Kidney (tissue), 13 donors: ENCODE measurements at regions not wholly inside any gene's neighbourhood (a gene's known extent, or its start where the extent isn't known, plus 50 kb on each side); places are given as distances from the start of the nearest gene placed in this dataset.

Experiments used
- DNase-seq, 5 donors: peaks; one replicate each; pipeline ENCODE4 v3.0.0-alpha.2; 2013 to 2020
- FAIRE-seq: peaks from 2 replicates; lab custom pipeline; 2012; peaks lifted over from hg19 to GRCh38; lab: Jason Lieb, UNC
- H3K27ac ChIP-seq, 2 donors: one replicate each; pipeline ENCODE4 v1.7.0; 2013; ENCODE audit warnings: low read depth in 2 of 2, low read length in 2 of 2, inconsistent platforms in 1 of 2
- H3K27me3 ChIP-seq: one replicate; pipeline ENCODE4 v1.7.1; 2013; ENCODE audit warnings: low read length, inconsistent platforms; ENCODE audit not compliant: control insufficient read depth, insufficient read depth
- H3K36me3 ChIP-seq, 3 donors: one replicate each; pipeline versions ENCODE4 v1.7.0 to v1.7.1; 2013; ENCODE audit warnings: low read length in 3 of 3, control low read depth in 1 of 3, inconsistent platforms in 1 of 3; ENCODE audit not compliant: insufficient read depth in 3 of 3, control insufficient read depth in 2 of 3
- H3K4me1 ChIP-seq, 3 donors: one replicate each; pipeline versions ENCODE4 v1.7.0 to v1.7.1; 2013; ENCODE audit warnings: low read length in 3 of 3, inconsistent platforms in 1 of 3, low read depth in 1 of 3; ENCODE audit not compliant: control insufficient read depth in 2 of 3, insufficient read depth in 2 of 3
- H3K4me3 ChIP-seq, 3 donors: one replicate each; pipeline versions ENCODE4 v1.7.0 to v1.8.1; 2013; ENCODE audit warnings: low read length in 3 of 3, control low read depth in 1 of 3, inconsistent platforms in 1 of 3
- H3K9ac ChIP-seq, 3 donors: one replicate each; pipeline versions ENCODE4 v1.7.0 to v1.7.1; 2013; ENCODE audit warnings: low read length in 3 of 3, control low read depth in 1 of 3, inconsistent platforms in 1 of 3
- H3K9me3 ChIP-seq, 3 donors: one replicate each; pipeline versions ENCODE4 v1.7.0 to v1.7.1; 2013; ENCODE audit warnings: low read length in 3 of 3, control low read depth in 1 of 3, inconsistent platforms in 1 of 3; ENCODE audit not compliant: control insufficient read depth in 2 of 3, insufficient read depth in 1 of 3
- CTCF ChIP-seq: IDR thresholded peaks from 3 replicates; pipeline ENCODE4 v1.5.1; 2012; ENCODE audit warnings: mild to moderate bottlenecking, moderate library complexity, borderline replicate concordance; ENCODE audit not compliant: insufficient read depth; ENCODE audit errors: extremely low read depth
- intact Hi-C: fragments of 100-400 bp; cut with DNase I; formaldehyde crosslinking; loops from one replicate; pipeline ENCODE4 v1.11.1; 2022
- donor health status: control.
- donor health status: control.
- donor health status: control.
- donor health status: control.
- donor health status: control.
- donor health status: DM: yes; HTN: yes; CAD: no.
- donor health status: Normal renal cell carcinoma (clear cell type).

- Histone ChIP-seq H3K27me3 (no peaks in the 10 kb centered on the region), H3K27ac (no peak overlapping the region), H3K4me3 (no peak overlapping the region), H3K36me3 (no peaks in the 10 kb centered on the region), H3K9ac (no peak overlapping the region), H3K9me3 (peaks cover 0 to 12% (median 3%) of the 10 kb centered on the region in 3 donors), H3K4me1 (no peaks in the 10 kb centered on the region)
- DNase-seq = no peak
- no peak for TF ChIP-seq CTCF
- FAIRE-seq = no peak
- intact Hi-C loops = no loop called here
These were observed 217.9 kb upstream of the SLCO3A1 start for GRCh38 chr15:91635641-91636040.

GRCh38 chr15:91649016-91649415 is 204.5 kb upstream of the SLCO3A1 start:
- no peak for TF ChIP-seq CTCF
- Histone ChIP-seq H3K27me3 (no peaks in the 10 kb centered on the region), H3K36me3 (no peaks in the 10 kb centered on the region), H3K4me1 (no peaks in the 10 kb centered on the region), H3K27ac (no peak overlapping the region), H3K4me3 (no peak overlapping the region), H3K9me3 (no peaks in the 10 kb centered on the region), H3K9ac (no peak overlapping the region)
- intact Hi-C loops = no loop called here
- no peak for DNase-seq
- no peak for FAIRE-seq

GRCh38 chr15:91649831-91650321 is 203.6 kb upstream of the SLCO3A1 start:
- H3K36me3 ChIP-seq = no peaks in the 10 kb centered on the region
- no peak for FAIRE-seq
- no peak overlapping the region for H3K27ac ChIP-seq
- no peak for TF ChIP-seq CTCF
- intact Hi-C loops = no loop called here
- H3K9me3 ChIP-seq = no peaks in the 10 kb centered on the region
- no peaks in the 10 kb centered on the region for H3K4me1 ChIP-seq
- DNase-seq = no peak
- H3K27me3 ChIP-seq = no peaks in the 10 kb centered on the region
- H3K4me3 ChIP-seq = no peak overlapping the region
- H3K9ac ChIP-seq = no peak overlapping the region

GRCh38 chr15:91651251-91651650 is 202.3 kb upstream of the SLCO3A1 start:
- H3K4me1 ChIP-seq = no peaks in the 10 kb centered on the region
- TF ChIP-seq CTCF = no peak
- H3K9ac ChIP-seq = no peak overlapping the region
- H3K4me3 ChIP-seq = no peak overlapping the region
- FAIRE-seq = peak; percentile 99
- H3K27me3 ChIP-seq = no peaks in the 10 kb centered on the region
- no peak overlapping the region for H3K27ac ChIP-seq
- intact Hi-C loops = no loop called here
- DNase-seq = no peak
- no peaks in the 10 kb centered on the region for H3K36me3 ChIP-seq
- H3K9me3 ChIP-seq = no peaks in the 10 kb centered on the region
